ENCODE measurements at regions not wholly inside any gene's neighbourhood (a gene's known extent, or its start where the extent isn't known, plus 50 kb on each side); places are given as distances from the start of the nearest gene placed in this dataset.

- H3K27ac Mint-ChIP-seq: no peak overlapping the region
- H3K9me3 Mint-ChIP-seq: peaks cover 0 to 10% (median 0%) of the 10 kb centered on the region in 9 donors
- POLR2A ChIA-PET: no interaction called here
- H3K4me1 Mint-ChIP-seq: no peaks in the 10 kb centered on the region
- ATAC-seq (no peak), DNase-seq (no peak)
- H3K36me3 Mint-ChIP-seq: no peaks in the 10 kb centered on the region
- no peak overlapping the region for H3K4me3 Mint-ChIP-seq
- no peaks in the 10 kb centered on the region for H3K27me3 Mint-ChIP-seq
Measured at GRCh38 chr3:168546707-168547106, 451.0 kb upstream of the GOLIM4 start.

GRCh38 chr3:168545591-168545990 is 449.9 kb upstream of the GOLIM4 start:
- no peaks in the 10 kb centered on the region for H3K27me3 Mint-ChIP-seq
- no peak for DNase-seq
- peaks cover 0 to 10% (median 3%) of the 10 kb centered on the region in 9 donors for H3K9me3 Mint-ChIP-seq
- H3K27ac Mint-ChIP-seq: no peak overlapping the region
- no peaks in the 10 kb centered on the region for H3K4me1 Mint-ChIP-seq
- H3K36me3 Mint-ChIP-seq: no peaks in the 10 kb centered on the region
- no peak overlapping the region for H3K4me3 Mint-ChIP-seq
- no peak for ATAC-seq
- POLR2A ChIA-PET: no interaction called here

GRCh38 chr3:168544097-168544957 is 448.6 kb upstream of the GOLIM4 start:
- H3K36me3 Mint-ChIP-seq: no peaks in the 10 kb centered on the region
- H3K4me1 Mint-ChIP-seq: no peaks in the 10 kb centered on the region
- no peaks in the 10 kb centered on the region for H3K27me3 Mint-ChIP-seq
- H3K27ac Mint-ChIP-seq: no peak overlapping the region
- H3K4me3 Mint-ChIP-seq: no peak overlapping the region
- POLR2A ChIA-PET: no interaction called here
- ATAC-seq (no peak), DNase-seq (no peak)
- H3K9me3 Mint-ChIP-seq: peaks cover 0 to 5% (median 0%) of the 10 kb centered on the region in 9 donors

GRCh38 chr3:168540726-168541125 is 445.0 kb upstream of the GOLIM4 start:
- no peaks in the 10 kb centered on the region for H3K4me1 Mint-ChIP-seq
- ATAC-seq (no peak), DNase-seq (no peak)

GRCh38 chr3:168539909-168540308 is 444.2 kb upstream of the GOLIM4 start:
- DNase-seq (no peak), ATAC-seq (no peak)
- Mint-ChIP-seq H3K27ac (no peak overlapping the region), H3K9me3 (peaks cover 0 to 5% (median 0%) of the 10 kb centered on the region in 9 donors), H3K4me1 (no peaks in the 10 kb centered on the region), H3K27me3 (no peaks in the 10 kb centered on the region), H3K36me3 (no peaks in the 10 kb centered on the region), H3K4me3 (no peak overlapping the region)
- POLR2A ChIA-PET: no interaction called here

More at GRCh38 chr3:168540726-168541125, 445.0 kb upstream of the GOLIM4 start:
- POLR2A ChIA-PET: no interaction called here
- no peak overlapping the region for H3K4me3 Mint-ChIP-seq
- H3K27me3 Mint-ChIP-seq: no peaks in the 10 kb centered on the region
- peaks cover 0 to 5% (median 0%) of the 10 kb centered on the region in 9 donors for H3K9me3 Mint-ChIP-seq
- no peaks in the 10 kb centered on the region for H3K36me3 Mint-ChIP-seq
- no peak overlapping the region for H3K27ac Mint-ChIP-seq

- Mint-ChIP-seq H3K27ac (no peak overlapping the region), H3K27me3 (no peaks in the 10 kb centered on the region), H3K4me1 (no peaks in the 10 kb centered on the region), H3K4me3 (no peak overlapping the region), H3K9me3 (peaks cover 0 to 13% (median 0%) of the 10 kb centered on the region in 9 donors), H3K36me3 (no peaks in the 10 kb centered on the region)
- POLR2A ChIA-PET: no interaction called here
- DNase-seq (no peak), ATAC-seq (no peak)
Measured at GRCh38 chr3:168534761-168535160, 439.0 kb upstream of the GOLIM4 start.

GRCh38 chr3:168533600-168533999 is 437.9 kb upstream of the GOLIM4 start:
- ATAC-seq: no peak
- POLR2A ChIA-PET: no interaction called here
- no peak for DNase-seq
- H3K36me3 Mint-ChIP-seq: no peaks in the 10 kb centered on the region
- H3K4me3 Mint-ChIP-seq: no peak overlapping the region
- H3K27ac Mint-ChIP-seq: no peak overlapping the region
- no peaks in the 10 kb centered on the region for H3K4me1 Mint-ChIP-seq
- H3K27me3 Mint-ChIP-seq: no peaks in the 10 kb centered on the region
- H3K9me3 Mint-ChIP-seq: peaks cover 0 to 13% (median 2%) of the 10 kb centered on the region in 9 donors

GRCh38 chr3:168532135-168532534 is 436.4 kb upstream of the GOLIM4 start:
- ATAC-seq (no peak), DNase-seq (no peak)
- H3K36me3 Mint-ChIP-seq: no peaks in the 10 kb centered on the region
- H3K4me3 Mint-ChIP-seq: no peak overlapping the region
- POLR2A ChIA-PET: no interaction called here
- no peak overlapping the region for H3K27ac Mint-ChIP-seq
- peaks cover 0 to 13% (median 2%) of the 10 kb centered on the region in 9 donors for H3K9me3 Mint-ChIP-seq
- no peaks in the 10 kb centered on the region for H3K4me1 Mint-ChIP-seq
- H3K27me3 Mint-ChIP-seq: no peaks in the 10 kb centered on the region

- no peak overlapping the region for H3K4me3 Mint-ChIP-seq
- H3K36me3 Mint-ChIP-seq: no peaks in the 10 kb centered on the region
- H3K4me1 Mint-ChIP-seq: no peaks in the 10 kb centered on the region
- peaks cover 0 to 13% (median 2%) of the 10 kb centered on the region in 9 donors for H3K9me3 Mint-ChIP-seq
- ATAC-seq: no peak
- POLR2A ChIA-PET: no interaction called here
- no peaks in the 10 kb centered on the region for H3K27me3 Mint-ChIP-seq
- DNase-seq: no peak
- no peak overlapping the region for H3K27ac Mint-ChIP-seq
Measured at GRCh38 chr3:168531116-168531515, 435.4 kb upstream of the GOLIM4 start.

GRCh38 chr3:168524129-168524528 is 428.4 kb upstream of the GOLIM4 start:
- POLR2A ChIA-PET: no interaction called here
- H3K36me3 Mint-ChIP-seq: no peaks in the 10 kb centered on the region
- H3K4me3 Mint-ChIP-seq: no peak overlapping the region
- no peaks in the 10 kb centered on the region for H3K27me3 Mint-ChIP-seq
- DNase-seq (no peak), ATAC-seq (no peak)
- H3K9me3 Mint-ChIP-seq: peaks cover 0 to 10% (median 0%) of the 10 kb centered on the region in 9 donors
- H3K4me1 Mint-ChIP-seq: no peaks in the 10 kb centered on the region
- no peak overlapping the region for H3K27ac Mint-ChIP-seq

- POLR2A ChIA-PET: no interaction called here
- no peak for ATAC-seq
- Mint-ChIP-seq H3K27ac (no peak overlapping the region), H3K36me3 (no peaks in the 10 kb centered on the region), H3K27me3 (peaks cover 0 to 3% (median 0%) of the 10 kb centered on the region in 5 donors), H3K4me3 (no peak overlapping the region), H3K4me1 (no peaks in the 10 kb centered on the region), H3K9me3 (peaks cover 0 to 5% (median 0%) of the 10 kb centered on the region in 9 donors)
- DNase-seq: no peak
Measured at GRCh38 chr3:168517249-168518071, 421.7 kb upstream of the GOLIM4 start.

GRCh38 chr3:168514252-168514651 is 418.5 kb upstream of the GOLIM4 start:
- Mint-ChIP-seq H3K4me3 (no peak overlapping the region), H3K9me3 (peaks cover 0 to 2% (median 0%) of the 10 kb centered on the region in 9 donors), H3K36me3 (no peaks in the 10 kb centered on the region), H3K27me3 (peaks cover 0 to 3% (median 0%) of the 10 kb centered on the region in 5 donors), H3K27ac (no peak overlapping the region), H3K4me1 (no peaks in the 10 kb centered on the region)
- POLR2A ChIA-PET: no interaction called here
- DNase-seq: no peak
- ATAC-seq: no peak

- Mint-ChIP-seq H3K4me3 (no peak overlapping the region), H3K27ac (no peak overlapping the region), H3K27me3 (peaks cover 0 to 3% (median 0%) of the 10 kb centered on the region in 5 donors), H3K36me3 (no peaks in the 10 kb centered on the region), H3K9me3 (peaks cover 0 to 3% (median 0%) of the 10 kb centered on the region in 9 donors), H3K4me1 (no peaks in the 10 kb centered on the region)
- POLR2A ChIA-PET: no interaction called here
- DNase-seq: no peak
- no peak for ATAC-seq
Measured at GRCh38 chr3:168512802-168513201, 417.1 kb upstream of the GOLIM4 start.
